D721Med (cell line): ENCODE measurements at regions not wholly inside any gene's neighbourhood (a gene's known extent, or its start where the extent isn't known, plus 50 kb on each side); places are given as distances from the start of the nearest gene placed in this dataset.

Source experiments
- DNase-seq: peaks from one replicate; pipeline ENCODE4 v3.0.0; 2011; ENCODE audit warnings: low spot score; ENCODE audit not compliant: insufficient read length
- FAIRE-seq: peaks from 2 replicates; lab custom pipeline; 2011; peaks lifted over from hg19 to GRCh38; lab: Jason Lieb, UNC
- CTCF ChIP-seq: IDR thresholded peaks from 2 replicates; pipeline ENCODE4 v1.5.1; 2012; ENCODE audit warnings: mild to moderate bottlenecking, control low read depth; ENCODE audit not compliant: insufficient read depth; ENCODE audit errors: missing control alignments

GRCh38 chr18:78494204-78495085 lies 485.2 kb upstream of the SALL3 start:
- no peak for FAIRE-seq
- TF ChIP-seq CTCF, result no peak
- DNase-seq, result no peak

- TF ChIP-seq CTCF, result no peak
- FAIRE-seq (no peak), DNase-seq (no peak)
Measured at GRCh38 chr18:78495550-78495949, 484.1 kb upstream of the SALL3 start.

GRCh38 chr18:78496079-78496478 lies 483.5 kb upstream of the SALL3 start:
- no peak for TF ChIP-seq CTCF
- DNase-seq (no peak), FAIRE-seq (no peak)

DNA sequence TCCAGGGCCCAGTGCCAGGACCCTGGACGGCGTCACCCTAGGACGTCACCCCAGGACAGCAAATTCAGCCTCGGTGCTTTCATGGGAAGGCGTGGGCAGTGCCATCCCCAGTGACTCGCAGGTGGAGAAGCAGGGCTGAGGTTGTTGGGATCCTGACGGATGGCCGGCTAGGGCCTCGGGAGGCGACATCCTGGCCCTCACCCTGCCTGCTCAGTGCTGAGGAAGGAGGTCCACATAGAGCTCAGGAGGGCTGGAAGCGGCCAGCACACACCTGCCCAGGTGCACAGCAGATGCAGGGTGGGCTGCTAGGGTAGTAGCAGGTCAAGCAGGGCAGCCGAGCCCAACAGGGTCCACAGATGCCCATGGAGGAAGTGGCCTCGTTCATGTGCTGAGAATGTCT lies 482.0 kb upstream of the SALL3 start:
- DNase-seq, result no peak
- no peak for FAIRE-seq
- no peak for TF ChIP-seq CTCF

GRCh38 chr18:78499586-78499985 lies 480.0 kb upstream of the SALL3 start:
- no peak for DNase-seq
- no peak for TF ChIP-seq CTCF
- no peak for FAIRE-seq

DNA sequence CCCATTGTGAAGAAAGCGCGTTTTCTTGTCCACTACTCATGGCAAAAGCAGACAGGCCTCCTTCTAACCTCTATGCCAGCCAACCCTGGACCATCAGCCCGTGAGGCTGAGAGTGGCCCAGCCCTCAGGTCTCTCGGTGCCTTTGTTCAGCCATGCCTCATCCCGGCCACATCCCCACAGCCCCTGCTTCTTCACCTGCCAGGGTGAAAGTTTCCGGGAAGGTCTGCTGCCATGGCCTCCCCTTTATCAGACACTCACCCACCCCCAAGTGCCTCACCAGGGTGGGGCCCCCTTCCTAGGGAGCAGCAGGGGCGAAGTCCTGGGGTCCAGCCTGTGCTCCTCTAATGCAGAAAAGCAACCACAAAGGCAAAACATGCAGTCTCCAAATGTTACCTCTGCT lies 478.4 kb upstream of the SALL3 start:
- TF ChIP-seq CTCF, result no peak
- DNase-seq, result no peak
- FAIRE-seq, result no peak

- no peak for DNase-seq
- TF ChIP-seq CTCF, result no peak
- FAIRE-seq, result no peak
Measured at GRCh38 chr18:78503129-78503528, 476.5 kb upstream of the SALL3 start.
